ENCODE measurements at regions not wholly inside any gene's neighbourhood (a gene's known extent, or its start where the extent isn't known, plus 50 kb on each side); places are given as distances from the start of the nearest gene placed in this dataset.

GRCh38 chr4:30314001-30314400, 406.2 kb upstream of the PCDH7 start:
- no peak for DNase-seq (ENCODE audit: low spot score)

- no peak for DNase-seq (ENCODE audit: low spot score)
These were observed 389.1 kb upstream of the PCDH7 start for GRCh38 chr4:30330894-30331652.

- no peak for DNase-seq (ENCODE audit: low spot score)
These were observed 378.4 kb upstream of the PCDH7 start for GRCh38 chr4:30341731-30342130.

GRCh38 chr4:30350288-30350687, 369.9 kb upstream of the PCDH7 start:
- DNase-seq (ENCODE audit: low spot score): no peak

- no peak for DNase-seq (ENCODE audit: low spot score)
These were observed 365.6 kb upstream of the PCDH7 start for GRCh38 chr4:30354605-30355004.

- DNase-seq (ENCODE audit: low spot score): no peak
These were observed 357.7 kb upstream of the PCDH7 start for GRCh38 chr4:30362436-30362835.

GRCh38 chr4:30370105-30370504, 350.1 kb upstream of the PCDH7 start:
- DNase-seq (ENCODE audit: low spot score): no peak

GRCh38 chr4:30380404-30380998, 339.7 kb upstream of the PCDH7 start:
- DNase-seq (ENCODE audit: low spot score): no peak

GRCh38 chr4:30385650-30386049, 334.5 kb upstream of the PCDH7 start:
- no peak for DNase-seq (ENCODE audit: low spot score)

GRCh38 chr4:30386266-30386895, 333.8 kb upstream of the PCDH7 start:
- no peak for DNase-seq (ENCODE audit: low spot score)

GRCh38 chr4:30395902-30396301, 324.3 kb upstream of the PCDH7 start:
- no peak for DNase-seq (ENCODE audit: low spot score)

GRCh38 chr4:30396772-30397475, 323.2 kb upstream of the PCDH7 start:
- DNase-seq (ENCODE audit: low spot score): no peak

GRCh38 chr4:30399476-30399875, 320.7 kb upstream of the PCDH7 start:
- no peak for DNase-seq (ENCODE audit: low spot score)

- no peak for DNase-seq (ENCODE audit: low spot score)
These were observed 317.9 kb upstream of the PCDH7 start for GRCh38 chr4:30402276-30402675.

GRCh38 chr4:30413915-30414314, 306.3 kb upstream of the PCDH7 start:
- DNase-seq (ENCODE audit: low spot score): no peak

- DNase-seq (ENCODE audit: low spot score): no peak
These were observed 303.6 kb upstream of the PCDH7 start for GRCh38 chr4:30416547-30416946.

GRCh38 chr4:30427932-30428331, 292.2 kb upstream of the PCDH7 start:
- DNase-seq (ENCODE audit: low spot score): no peak

GRCh38 chr4:30429813-30430761, 290.1 kb upstream of the PCDH7 start:
- no peak for DNase-seq (ENCODE audit: low spot score)

- DNase-seq (ENCODE audit: low spot score): no peak
These were observed 285.5 kb upstream of the PCDH7 start for GRCh38 chr4:30434656-30435055.

GRCh38 chr4:30436394-30436793, 283.8 kb upstream of the PCDH7 start:
- DNase-seq (ENCODE audit: low spot score): no peak

GRCh38 chr4:30437316-30437715, 282.9 kb upstream of the PCDH7 start:
- no peak for DNase-seq (ENCODE audit: low spot score)
